COR-L47 (cell line): ENCODE measurements at regions not wholly inside any gene's neighbourhood (a gene's known extent, or its start where the extent isn't known, plus 50 kb on each side); places are given as distances from the start of the nearest gene placed in this dataset.
"Not testable (repeated sequence)": the region's sequence is repeated elsewhere in the genome, so short reads cannot be mapped to it uniquely, and the experiment has no call there.

Source experiments
- DNase-seq: peaks from one replicate; lab custom pipeline; 2025; lab: John Stamatoyannopoulos, UW

GRCh38 chr4:138500869-138501268, 258.7 kb upstream of the SLC7A11 start:
- no peak for DNase-seq

GRCh38 chr4:138499627-138500026, 257.5 kb upstream of the SLC7A11 start:
- DNase-seq: peak; percentile 0

GRCh38 chr4:138494931-138495330, 252.8 kb upstream of the SLC7A11 start:
- peak; percentile 51 for DNase-seq

- DNase-seq: no peak
These were observed 252.0 kb upstream of the SLC7A11 start for GRCh38 chr4:138494116-138494515.

GRCh38 chr4:138492176-138492575, 250.0 kb upstream of the SLC7A11 start:
- no peak for DNase-seq

- no peak for DNase-seq
These were observed 246.4 kb upstream of the SLC7A11 start for GRCh38 chr4:138488533-138488932.

GRCh38 chr4:138487670-138488069, 245.5 kb upstream of the SLC7A11 start:
- DNase-seq: no peak

- DNase-seq: no peak
These were observed 245.1 kb upstream of the SLC7A11 start for GRCh38 chr4:138487230-138487629.

GRCh38 chr4:138485498-138485897, 243.3 kb upstream of the SLC7A11 start:
- DNase-seq: no peak

- no peak for DNase-seq
These were observed 233.0 kb upstream of the SLC7A11 start for GRCh38 chr4:138475116-138475515.

GRCh38 chr4:138473339-138473738, 231.2 kb upstream of the SLC7A11 start:
- DNase-seq: no peak

GRCh38 chr4:138460477-138461414, 218.6 kb upstream of the SLC7A11 start:
- no peak for DNase-seq

GRCh38 chr4:138458751-138459150, 216.6 kb upstream of the SLC7A11 start:
- no peak for DNase-seq

- DNase-seq: not testable (repeated sequence)
These were observed 214.2 kb upstream of the SLC7A11 start for GRCh38 chr4:138456349-138456748.

- no peak for DNase-seq
These were observed 212.9 kb upstream of the SLC7A11 start for GRCh38 chr4:138455097-138455496.

GRCh38 chr4:138452826-138453225, 210.7 kb upstream of the SLC7A11 start:
- DNase-seq: no peak

GRCh38 chr4:138451276-138451663, 209.1 kb upstream of the SLC7A11 start:
- DNase-seq: no peak

GRCh38 chr4:138450546-138451275, 208.6 kb upstream of the SLC7A11 start:
- DNase-seq: no peak

- no peak for DNase-seq
These were observed 207.8 kb upstream of the SLC7A11 start for GRCh38 chr4:138449938-138450337.

- DNase-seq: no peak
These were observed 206.0 kb upstream of the SLC7A11 start for GRCh38 chr4:138448169-138448568.

- DNase-seq: no peak
These were observed 204.3 kb upstream of the SLC7A11 start for GRCh38 chr4:138446456-138446855.

- DNase-seq: no peak
These were observed 202.9 kb upstream of the SLC7A11 start for GRCh38 chr4:138445098-138445497.

GRCh38 chr4:138444260-138444659, 202.1 kb upstream of the SLC7A11 start:
- DNase-seq: no peak
